HepG2 (cell line): ENCODE measurements at regions not wholly inside any gene's neighbourhood (a gene's known extent, or its start where the extent isn't known, plus 50 kb on each side); places are given as distances from the start of the nearest gene placed in this dataset.
A peak's percentile ranks its signal among the peaks of the same experiment; 100 is the strongest.

ENCODE experiments used
- ATAC-seq: fragments of 200-7000 bp; cut with Tn5 transposase; 3 replicates; pipeline ENCODE4 v1.9.1; 2020; ENCODE audit warnings: mild to moderate bottlenecking, moderate library complexity
- BruUV-seq: library from RNA; stranded (reverse); fragments of 400-500 nt; replicated peaks from 2 replicates; lab custom pipeline; 2021; lab: Mats Ljungman, UMichigan
- CTCF ChIA-PET: fragments of 300-600 bp; formaldehyde crosslinking; extraction: SDS; loops from one replicate; lab custom pipeline; 2021; ENCODE audit warnings: low total read pairs, inconsistent platforms, low intra/inter-chr PET ratio; lab: Yijun Ruan, JAX
- POLR2A ChIA-PET: fragments of 350-600 bp; sonication (Branson Sonifier 250); formaldehyde crosslinking; loops from one replicate; lab custom pipeline; 2020; ENCODE audit warnings: antibody characterized with exemption, inconsistent platforms; lab: Yijun Ruan, JAX
- DNase-seq: peaks from one replicate; pipeline ENCODE4 v3.0.0-alpha.2; 2015; ENCODE audit warnings: low spot score
- FAIRE-seq: peaks from 3 replicates; lab custom pipeline; 2011; peaks lifted over from hg19 to GRCh38; lab: Jason Lieb, UNC
- H2AFZ ChIP-seq: one replicate; pipeline ENCODE4 v1.6.1; 2011; ENCODE audit warnings: low read length, inconsistent platforms
- H3K27ac ChIP-seq: fragments of 300-600 bp; 3 replicates; pipeline ENCODE4 v1.8.0; 2011; ENCODE audit warnings: mixed run types, mild to moderate bottlenecking, mixed read lengths, low read length, inconsistent platforms; ENCODE audit not compliant: insufficient read depth; ENCODE audit errors: extremely low read length
- H3K27me3 ChIP-seq, 2 experiments: fragments of 200-600 bp in 1 of 2; 2 replicates in 1 of 2; 3 replicates in 1 of 2; pipeline versions ENCODE4 v1.6.0 to v1.8.0; 2011; ENCODE audit warnings: low read length in 2 of 2, mild to moderate bottlenecking in 2 of 2, moderate library complexity in 2 of 2, inconsistent platforms in 1 of 2; ENCODE audit not compliant: insufficient read depth in 2 of 2, control insufficient read depth in 1 of 2
- H3K36me3 ChIP-seq, 2 experiments: fragments of 200-600 bp in 1 of 2; replicated peaks in 1 of 2; 2 replicates in 1 of 2; 3 replicates in 1 of 2; pipeline versions ENCODE4 v1.5.1 to v1.8.0; 2011; ENCODE audit warnings: low read length in 2 of 2, inconsistent platforms in 1 of 2; ENCODE audit not compliant: insufficient read depth in 2 of 2, control insufficient read depth in 1 of 2
- H3K4me1 ChIP-seq: 2 replicates; pipeline ENCODE4 v1.5.1; 2012; ENCODE audit warnings: low read length, inconsistent platforms; ENCODE audit not compliant: insufficient read depth
- H3K4me2 ChIP-seq: 2 replicates; pipeline ENCODE4 v1.6.0; 2011; ENCODE audit warnings: low read depth, low read length, inconsistent platforms
- H3K4me3 ChIP-seq, 3 experiments: fragments of 200-600 bp in 1 of 3; sonication (generic), shearing (Covaris generic) in 1 of 3; replicated peaks in 1 of 3; 2 replicates each; pipeline ENCODE4 v1.5.1; 2011 to 2016; ENCODE audit warnings: low read length in 3 of 3, inconsistent platforms in 2 of 3, low read depth in 2 of 3, mild to moderate bottlenecking in 2 of 3, control low read depth in 1 of 3, mixed read lengths in 1 of 3; ENCODE audit not compliant: insufficient read depth in 1 of 3
- H3K79me2 ChIP-seq: one replicate; pipeline ENCODE4 v1.6.1; 2011; ENCODE audit warnings: low read length, inconsistent platforms; ENCODE audit not compliant: insufficient read depth
- H3K9ac ChIP-seq: 2 replicates; pipeline ENCODE4 v1.6.0; 2011; ENCODE audit warnings: mild to moderate bottlenecking, low read depth, low read length, inconsistent platforms; ENCODE audit not compliant: insufficient read depth
- H3K9me3 ChIP-seq: 2 replicates; pipeline ENCODE4 v1.5.1; 2012; ENCODE audit warnings: mild to moderate bottlenecking, low read length
- H4K20me1 ChIP-seq: 2 replicates; pipeline ENCODE4 v1.6.0; 2011; ENCODE audit warnings: inconsistent platforms, mild to moderate bottlenecking, low read length, moderate library complexity; ENCODE audit not compliant: insufficient read depth
- GTF3A ChIP-seq: sonication (generic); formaldehyde crosslinking; conservative IDR thresholded peaks from 2 replicates; pipeline ENCODE4 v1.4.0; 2020; ENCODE audit warnings: mild to moderate bottlenecking, missing genetic modification reagents
- PITX1 ChIP-seq: sonication (generic); formaldehyde crosslinking; IDR thresholded peaks from 2 replicates; pipeline ENCODE4 v1.5.1; 2020; ENCODE audit warnings: mild to moderate bottlenecking, missing genetic modification reagents
- STAG1 ChIP-seq: sonication (generic); formaldehyde crosslinking; IDR thresholded peaks from 2 replicates; pipeline ENCODE4 v1.4.0; 2020; ENCODE audit warnings: missing genetic modification reagents
- ZBTB21 ChIP-seq: sonication (generic); formaldehyde crosslinking; IDR thresholded peaks from 2 replicates; pipeline ENCODE4 v1.4.0; 2020; ENCODE audit warnings: missing genetic modification reagents
- WGBS: methylation state at CpG from one replicate; pipeline ENCODE4 v1.1.6; 2017; ENCODE audit warnings: low lambda C conversion rate; 5-methylcytosine and 5-hydroxymethylcytosine counted together
- in situ Hi-C: cut with HindIII; loops from 2 replicates; pipeline ENCODE4 v1.10.0; 2017; ENCODE audit warnings: low pct_unique_long_range_greater_than_20kb; ENCODE audit not compliant: extremely low pct_ligation_motif_present
- intact Hi-C: fragments of 100-400 bp; cut with micrococcal nuclease; formaldehyde crosslinking; loops from one replicate; pipeline ENCODE4 v1.10.0; 2022; ENCODE audit not compliant: unreplicated experiment
- TF ChIP-seq, protein P1 (sequence below): sonication (generic); formaldehyde crosslinking; IDR thresholded peaks from 2 replicates; pipeline ENCODE4 v1.4.0; 2020; ENCODE audit warnings: mild to moderate bottlenecking, low read depth, missing genetic modification reagents
- TF ChIP-seq, protein P2 (sequence below): sonication (generic); formaldehyde crosslinking; IDR thresholded peaks from 2 replicates; pipeline ENCODE4 v1.5.0; 2020; ENCODE audit warnings: mild to moderate bottlenecking, missing genetic modification reagents, moderate library complexity

DNA sequence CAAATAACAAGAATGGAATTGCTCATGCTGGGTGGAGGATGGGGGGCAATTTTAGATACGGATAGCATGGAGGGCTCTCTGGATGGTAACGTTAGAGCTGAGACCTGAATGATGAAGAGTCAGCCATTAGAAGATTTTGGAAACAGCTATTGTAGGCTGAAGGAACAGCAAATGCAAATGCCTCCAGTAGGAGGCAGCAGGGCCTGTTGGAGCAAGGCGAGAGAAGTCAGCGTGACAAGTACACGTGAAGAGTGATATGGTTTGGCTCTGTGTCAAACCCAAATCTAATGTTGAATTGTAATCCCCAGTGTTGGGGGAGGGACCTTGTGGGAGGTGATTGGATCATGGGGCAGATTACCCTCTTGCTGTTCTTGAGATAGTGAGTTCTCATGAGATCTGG lies 59.3 kb upstream of the SOD3 start:
- Histone ChIP-seq H3K36me3 (no peaks in the 10 kb centered on the region), H3K79me2 (no peaks in the 10 kb centered on the region), H3K9ac (no peak overlapping the region), H3K4me1 (no peaks in the 10 kb centered on the region), H2AFZ (no peak overlapping the region), H3K27ac (no peak overlapping the region), H3K4me2 (no peak overlapping the region), H3K9me3 (peaks cover 7% of the 10 kb centered on the region; the same call in 1 of the 2 replicates), H4K20me1 (no peaks in the 10 kb centered on the region), H3K27me3 (no peaks in the 10 kb centered on the region), H3K4me3 (no peak overlapping the region)
- intact Hi-C loops, result no loop called here
- CTCF ChIA-PET, result no interaction called here
- ATAC-seq, result no peak
- DNase-seq, result no peak
- in situ Hi-C loops, result no loop called here
- 6% methylated on average over 5 of the region's 5 CpGs for WGBS
- TF ChIP-seq PITX1 (CRISPR knock-in tag) (no peak), STAG1 (CRISPR knock-in tag) (peak; percentile 31; the same call in 1 of the 2 replicates)
- TF ChIP-seq, protein P1, sequence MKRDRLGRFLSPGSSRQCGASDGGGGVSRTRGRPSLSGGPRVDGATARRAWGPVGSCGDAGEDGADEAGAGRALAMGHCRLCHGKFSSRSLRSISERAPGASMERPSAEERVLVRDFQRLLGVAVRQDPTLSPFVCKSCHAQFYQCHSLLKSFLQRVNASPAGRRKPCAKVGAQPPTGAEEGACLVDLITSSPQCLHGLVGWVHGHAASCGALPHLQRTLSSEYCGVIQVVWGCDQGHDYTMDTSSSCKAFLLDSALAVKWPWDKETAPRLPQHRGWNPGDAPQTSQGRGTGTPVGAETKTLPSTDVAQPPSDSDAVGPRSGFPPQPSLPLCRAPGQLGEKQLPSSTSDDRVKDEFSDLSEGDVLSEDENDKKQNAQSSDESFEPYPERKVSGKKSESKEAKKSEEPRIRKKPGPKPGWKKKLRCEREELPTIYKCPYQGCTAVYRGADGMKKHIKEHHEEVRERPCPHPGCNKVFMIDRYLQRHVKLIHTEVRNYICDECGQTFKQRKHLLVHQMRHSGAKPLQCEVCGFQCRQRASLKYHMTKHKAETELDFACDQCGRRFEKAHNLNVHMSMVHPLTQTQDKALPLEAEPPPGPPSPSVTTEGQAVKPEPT (CRISPR knock-in tag), result no peak
- TF ChIP-seq, protein P2, sequence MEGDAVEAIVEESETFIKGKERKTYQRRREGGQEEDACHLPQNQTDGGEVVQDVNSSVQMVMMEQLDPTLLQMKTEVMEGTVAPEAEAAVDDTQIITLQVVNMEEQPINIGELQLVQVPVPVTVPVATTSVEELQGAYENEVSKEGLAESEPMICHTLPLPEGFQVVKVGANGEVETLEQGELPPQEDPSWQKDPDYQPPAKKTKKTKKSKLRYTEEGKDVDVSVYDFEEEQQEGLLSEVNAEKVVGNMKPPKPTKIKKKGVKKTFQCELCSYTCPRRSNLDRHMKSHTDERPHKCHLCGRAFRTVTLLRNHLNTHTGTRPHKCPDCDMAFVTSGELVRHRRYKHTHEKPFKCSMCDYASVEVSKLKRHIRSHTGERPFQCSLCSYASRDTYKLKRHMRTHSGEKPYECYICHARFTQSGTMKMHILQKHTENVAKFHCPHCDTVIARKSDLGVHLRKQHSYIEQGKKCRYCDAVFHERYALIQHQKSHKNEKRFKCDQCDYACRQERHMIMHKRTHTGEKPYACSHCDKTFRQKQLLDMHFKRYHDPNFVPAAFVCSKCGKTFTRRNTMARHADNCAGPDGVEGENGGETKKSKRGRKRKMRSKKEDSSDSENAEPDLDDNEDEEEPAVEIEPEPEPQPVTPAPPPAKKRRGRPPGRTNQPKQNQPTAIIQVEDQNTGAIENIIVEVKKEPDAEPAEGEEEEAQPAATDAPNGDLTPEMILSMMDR (CRISPR knock-in tag), result peak; percentile 37
- POLR2A ChIA-PET, result no interaction called here
- no peak for FAIRE-seq
- BruUV-seq, result no TSS peak

DNA sequence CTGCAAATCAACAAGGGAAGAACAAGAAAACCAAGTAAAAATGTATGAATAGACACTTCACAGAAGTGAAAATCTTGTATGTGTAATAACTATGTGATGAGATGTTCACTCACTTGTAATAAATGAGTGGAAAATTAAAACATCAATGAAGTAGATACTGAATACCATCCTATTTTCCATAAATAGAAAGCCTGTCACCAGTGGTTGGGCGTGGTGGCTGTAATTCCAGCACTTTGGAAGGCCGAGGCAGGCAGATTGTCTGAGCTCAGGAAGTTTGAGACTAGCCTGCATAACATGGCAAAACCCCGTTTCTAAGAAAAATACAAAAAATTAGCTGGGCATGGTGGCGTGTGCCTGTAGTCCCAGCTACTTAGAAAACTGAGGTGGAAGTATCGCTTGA lies 53.5 kb upstream of the SOD3 start:
- ChIA-PET CTCF (no interaction called here), POLR2A (no interaction called here)
- FAIRE-seq, result no peak

More for the DNA sequence above, 53.5 kb upstream of the SOD3 start:
- no peaks in the 10 kb centered on the region for H3K79me2 ChIP-seq
- intact Hi-C loops (no loop called here), in situ Hi-C loops (no loop called here)
- no peak overlapping the region for H3K27ac ChIP-seq
- no peaks in the 10 kb centered on the region for H3K36me3 ChIP-seq
- 20% methylated on average over 5 of the region's 5 CpGs for whole genome bisulfite sequencing
- no peak overlapping the region for H3K4me3 ChIP-seq
- no peak overlapping the region for H2AFZ ChIP-seq
- no peaks in the 10 kb centered on the region for H4K20me1 ChIP-seq
- H3K9ac ChIP-seq, result no peak overlapping the region
- peaks cover 7% of the 10 kb centered on the region; the same call in 1 of the 2 replicates for H3K9me3 ChIP-seq
- H3K4me2 ChIP-seq, result no peak overlapping the region
- no TSS peak for BruUV-seq
- DNase-seq (no peak), ATAC-seq (no peak)
- H3K4me1 ChIP-seq, result no peaks in the 10 kb centered on the region
- no peaks in the 10 kb centered on the region for H3K27me3 ChIP-seq
- TF ChIP-seq GTF3A (CRISPR knock-in tag) (no peak), ZBTB21 (CRISPR knock-in tag) (no peak)
